ENCODE measurements at regions not wholly inside any gene's neighbourhood (a gene's known extent, or its start where the extent isn't known, plus 50 kb on each side); places are given as distances from the start of the nearest gene placed in this dataset.

GRCh38 chr3:137348936-137349335, 391.2 kb downstream of the IL20RB start:
- H3K27me3 ChIP-seq (ENCODE audit: insufficient read depth, low read length): no peaks in the 10 kb centered on the region
- H3K9ac ChIP-seq (ENCODE audit: low read length): no peak overlapping the region
- H3K4me1 ChIP-seq (ENCODE audit: insufficient read depth, low read length, severe bottlenecking): no peaks in the 10 kb centered on the region
- H3K79me2 ChIP-seq (ENCODE audit: insufficient read depth, low read length): no peaks in the 10 kb centered on the region
- no peaks in the 10 kb centered on the region; the same call in 1 of the 2 replicates for H3K9me2 ChIP-seq (ENCODE audit: low read depth, low read length)
- no peaks in the 10 kb centered on the region for H3K36me3 ChIP-seq (ENCODE audit: insufficient read depth, low read length)
- H3F3A ChIP-seq (ENCODE audit: insufficient read depth, low read length): no peaks in the 10 kb centered on the region
- no peak overlapping the region for H3K4me3 ChIP-seq (ENCODE audit: low read depth, low read length, poor library complexity, severe bottlenecking)
- no peaks in the 10 kb centered on the region for H4K20me1 ChIP-seq (ENCODE audit: insufficient read depth, low read length)
- TF ChIP-seq EZH2 (IDR thresholded peaks at IDR 0.05; ENCODE audit: borderline replicate concordance, low read length) (no peak), CTCF (IDR thresholded peaks at IDR 0.05; ENCODE audit: low read length) (no peak)
- H3K27ac ChIP-seq (ENCODE audit: low read depth, low read length, poor library complexity, severe bottlenecking): no peak overlapping the region
- no peak overlapping the region for H3K4me2 ChIP-seq (ENCODE audit: low read length)
- H2AFZ ChIP-seq (ENCODE audit: low read length): no peak overlapping the region
- H3K9me3 ChIP-seq (ENCODE audit: low read length): no peaks in the 10 kb centered on the region

DNA sequence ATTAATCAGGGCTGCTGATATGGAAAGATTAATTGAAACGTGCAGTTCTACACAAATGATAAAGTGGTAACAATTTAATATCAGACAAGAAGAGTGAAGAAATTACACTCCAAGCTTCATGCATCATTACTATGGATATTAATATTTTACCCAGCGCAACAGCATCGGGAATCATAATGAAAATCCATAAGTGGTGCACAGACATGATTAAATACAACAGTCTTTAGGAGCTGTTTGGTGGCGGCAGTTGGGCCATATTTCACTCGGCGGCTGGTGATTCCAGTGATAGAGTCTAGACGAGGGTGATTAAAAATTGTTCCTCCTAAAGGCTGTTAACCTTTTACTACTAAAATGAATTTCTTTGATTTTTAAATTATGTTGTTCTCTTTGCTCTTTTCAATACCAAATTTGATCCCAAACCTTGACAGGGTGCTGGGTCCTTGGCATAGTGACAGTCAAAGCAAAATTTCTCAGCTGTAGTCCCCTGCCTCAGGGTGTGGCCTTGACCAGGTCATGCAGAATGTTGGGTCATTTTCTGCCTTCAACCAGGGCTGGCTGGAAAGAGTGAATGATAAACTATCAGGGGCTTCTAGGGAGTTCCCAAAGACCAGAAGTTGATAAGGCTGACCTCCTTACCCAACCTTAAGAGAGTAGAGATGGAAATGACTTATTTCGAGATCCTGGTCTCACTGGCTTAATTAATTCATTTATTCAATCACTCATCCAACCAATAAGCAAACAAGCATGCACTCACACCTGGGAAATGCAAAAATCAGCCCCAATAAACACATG, 392.0 kb downstream of the IL20RB start:
- TF ChIP-seq CTCF (IDR thresholded peaks at IDR 0.05; ENCODE audit: low read length) (no peak), EZH2 (IDR thresholded peaks at IDR 0.05; ENCODE audit: borderline replicate concordance, low read length) (no peak)
- Histone ChIP-seq H3K4me3 (ENCODE audit: low read depth, low read length, poor library complexity, severe bottlenecking) (no peak overlapping the region), H3K27me3 (ENCODE audit: insufficient read depth, low read length) (no peaks in the 10 kb centered on the region), H3K9me3 (ENCODE audit: low read length) (no peaks in the 10 kb centered on the region), H2AFZ (ENCODE audit: low read length) (no peak overlapping the region), H3K79me2 (ENCODE audit: insufficient read depth, low read length) (no peaks in the 10 kb centered on the region), H4K20me1 (ENCODE audit: insufficient read depth, low read length) (no peaks in the 10 kb centered on the region), H3K9me2 (ENCODE audit: low read depth, low read length) (no peaks in the 10 kb centered on the region; the same call in 1 of the 2 replicates), H3K4me2 (ENCODE audit: low read length) (no peak overlapping the region), H3K36me3 (ENCODE audit: insufficient read depth, low read length) (no peaks in the 10 kb centered on the region), H3F3A (ENCODE audit: insufficient read depth, low read length) (no peaks in the 10 kb centered on the region), H3K27ac (ENCODE audit: low read depth, low read length, poor library complexity, severe bottlenecking) (no peak overlapping the region), H3K9ac (ENCODE audit: low read length) (no peak overlapping the region), H3K4me1 (ENCODE audit: insufficient read depth, low read length, severe bottlenecking) (no peaks in the 10 kb centered on the region)

- Histone ChIP-seq H3K27ac (ENCODE audit: low read depth, low read length, poor library complexity, severe bottlenecking) (no peak overlapping the region), H3K4me2 (ENCODE audit: low read length) (no peak overlapping the region), H3F3A (ENCODE audit: insufficient read depth, low read length) (no peaks in the 10 kb centered on the region), H3K9ac (ENCODE audit: low read length) (no peak overlapping the region), H3K9me2 (ENCODE audit: low read depth, low read length) (no peaks in the 10 kb centered on the region), H3K9me3 (ENCODE audit: low read length) (no peaks in the 10 kb centered on the region), H3K36me3 (ENCODE audit: insufficient read depth, low read length) (no peaks in the 10 kb centered on the region), H3K27me3 (ENCODE audit: insufficient read depth, low read length) (no peaks in the 10 kb centered on the region), H3K79me2 (ENCODE audit: insufficient read depth, low read length) (no peaks in the 10 kb centered on the region), H4K20me1 (ENCODE audit: insufficient read depth, low read length) (no peaks in the 10 kb centered on the region), H3K4me3 (ENCODE audit: low read depth, low read length, poor library complexity, severe bottlenecking) (no peak overlapping the region), H2AFZ (ENCODE audit: low read length) (no peak overlapping the region), H3K4me1 (ENCODE audit: insufficient read depth, low read length, severe bottlenecking) (no peaks in the 10 kb centered on the region)
- TF ChIP-seq EZH2 (IDR thresholded peaks at IDR 0.05; ENCODE audit: borderline replicate concordance, low read length): no peak
- no peak for TF ChIP-seq CTCF (IDR thresholded peaks at IDR 0.05; ENCODE audit: low read length)
These were observed 402.9 kb downstream of the IL20RB start for GRCh38 chr3:137360531-137361201.

Data from OCI-LY1 (cell line).